GM23338 (cell line): ENCODE measurements at regions not wholly inside any gene's neighbourhood (a gene's known extent, or its start where the extent isn't known, plus 50 kb on each side); places are given as distances from the start of the nearest gene placed in this dataset.

ENCODE experiments used
- ATAC-seq: fragments of 200-7000 bp; cut with Tn5 transposase; 3 replicates; pipeline ENCODE4 v1.9.1; 2020
- DNase-seq: peaks from one replicate; pipeline ENCODE4 v3.0.0-alpha.2; 2015; ENCODE audit warnings: low spot score
- H2AFZ ChIP-seq: fragments of 200-600 bp; sonication (generic); 2 replicates; pipeline ENCODE4 v1.8.0; 2016; ENCODE audit warnings: antibody characterized with exemption, mild to moderate bottlenecking, moderate library complexity
- H3F3A ChIP-seq: fragments of 200-600 bp; sonication (generic); replicated peaks from 2 replicates; pipeline ENCODE4 v1.8.0; 2017; ENCODE audit warnings: antibody characterized with exemption, mixed run types, low read depth
- H3K27ac ChIP-seq: fragments of 200-600 bp; sonication (generic); 2 replicates; pipeline ENCODE4 v1.6.1; 2016; ENCODE audit warnings: low read depth
- H3K27me3 ChIP-seq: fragments of 200-600 bp; sonication (generic); 2 replicates; pipeline ENCODE4 v1.8.0; 2016; ENCODE audit warnings: mild to moderate bottlenecking, mixed run types, moderate library complexity; ENCODE audit not compliant: insufficient read depth
- H3K36me3 ChIP-seq: fragments of 200-600 bp; sonication (generic); 2 replicates; pipeline ENCODE4 v1.8.0; 2016; ENCODE audit warnings: mild to moderate bottlenecking; ENCODE audit not compliant: insufficient read depth
- H3K4me1 ChIP-seq: fragments of 200-600 bp; sonication (generic); 2 replicates; pipeline ENCODE4 v1.8.0; 2016; ENCODE audit warnings: mild to moderate bottlenecking, moderate library complexity; ENCODE audit not compliant: insufficient read depth
- H3K4me2 ChIP-seq: fragments of 200-600 bp; sonication (generic); 2 replicates; pipeline ENCODE4 v1.7.1; 2017; ENCODE audit warnings: mixed run types
- H3K4me3 ChIP-seq: fragments of 200-600 bp; sonication (generic); 2 replicates; pipeline ENCODE4 v1.6.1; 2016; ENCODE audit warnings: mixed run types
- H3K79me2 ChIP-seq: fragments of 200-600 bp; sonication (generic); replicated peaks from 2 replicates; pipeline ENCODE4 v1.8.0; 2017; ENCODE audit warnings: mild to moderate bottlenecking; ENCODE audit not compliant: insufficient read depth
- H3K9me2 ChIP-seq: fragments of 200-600 bp; sonication (generic); 2 replicates; pipeline ENCODE4 v1.8.0; 2017; ENCODE audit not compliant: insufficient read depth
- H4K20me1 ChIP-seq: fragments of 200-600 bp; sonication (generic); replicated peaks from 2 replicates; pipeline ENCODE4 v1.8.0; 2017; ENCODE audit warnings: mild to moderate bottlenecking; ENCODE audit not compliant: insufficient read depth
- H3K27ac Mint-ChIP-seq: 2 replicates; pipeline ENCODE4 v1.8.0; 2020; ENCODE audit warnings: inconsistent platforms, mild to moderate bottlenecking, moderate library complexity, mixed read lengths
- H3K27me3 Mint-ChIP-seq: 3 replicates; pipeline ENCODE4 v1.8.0; 2022; ENCODE audit warnings: low read depth, mild to moderate bottlenecking, moderate library complexity, mixed read lengths, inconsistent platforms; ENCODE audit not compliant: insufficient read depth, poor library complexity
- H3K36me3 Mint-ChIP-seq: 3 replicates; pipeline ENCODE4 v1.8.0; 2021; ENCODE audit warnings: low read depth, mild to moderate bottlenecking, inconsistent platforms, moderate library complexity, mixed read lengths
- H3K4me1 Mint-ChIP-seq: 3 replicates; pipeline ENCODE4 v1.8.0; 2020; ENCODE audit warnings: mild to moderate bottlenecking, inconsistent platforms, mixed read lengths
- H3K4me3 Mint-ChIP-seq: 3 replicates; pipeline ENCODE4 v1.8.0; 2021; ENCODE audit warnings: moderate library complexity, mild to moderate bottlenecking, inconsistent platforms, mixed read lengths
- H3K9me3 Mint-ChIP-seq: 3 replicates; pipeline ENCODE4 v1.8.0; 2020; ENCODE audit warnings: moderate library complexity, mild to moderate bottlenecking, inconsistent platforms, mixed read lengths
- CTCF ChIP-seq, 2 experiments: fragments of 200-600 bp in 1 of 2; sonication (generic) in 1 of 2; conservative IDR thresholded peaks; 2 replicates each; pipeline versions ENCODE4 v1.5.1 to v1.6.1; 2016 to 2017; ENCODE audit warnings: antibody characterized with exemption in 2 of 2, low read depth in 2 of 2, mild to moderate bottlenecking in 2 of 2, moderate library complexity in 1 of 2
- EZH2 ChIP-seq: fragments of 200-600 bp; sonication (generic); IDR thresholded peaks from one replicate; pipeline ENCODE4 v1.8.0; 2017; ENCODE audit warnings: antibody characterized with exemption, mild to moderate bottlenecking, low read depth; ENCODE audit not compliant: unreplicated experiment
- EZH2phosphoT487 ChIP-seq: fragments of 200-600 bp; sonication (generic); IDR thresholded peaks from one replicate; pipeline ENCODE4 v1.8.1; 2018; ENCODE audit warnings: antibody characterized with exemption; ENCODE audit not compliant: unreplicated experiment
- JUNB ChIP-seq: IDR thresholded peaks from one replicate; pipeline ENCODE4 v1.6.1; 2016; ENCODE audit warnings: antibody characterized with exemption; ENCODE audit not compliant: unreplicated experiment
- NANOG ChIP-seq: IDR thresholded peaks from 2 replicates; pipeline ENCODE4 v1.6.1; 2016; ENCODE audit warnings: antibody characterized with exemption, borderline replicate concordance
- POLR2AphosphoS5 ChIP-seq: IDR thresholded peaks from 2 replicates; pipeline ENCODE4 v1.6.1; 2016; ENCODE audit warnings: antibody characterized with exemption, low read depth
- STAT1 ChIP-seq: IDR thresholded peaks from one replicate; pipeline ENCODE4 v1.6.1; 2016; ENCODE audit warnings: antibody characterized with exemption; ENCODE audit not compliant: unreplicated experiment
- ZNF114 ChIP-seq: fragments of 250-450 bp; sonication (Bioruptor Pico); IDR thresholded peaks from 2 replicates; pipeline ENCODE4 v1.5.0; 2020; ENCODE audit warnings: mild to moderate bottlenecking, moderate library complexity
- ZNF331 ChIP-seq: fragments of 250-450 bp; sonication (Bioruptor Pico); IDR thresholded peaks from 2 replicates; pipeline ENCODE4 v1.5.0; 2020; ENCODE audit warnings: low read depth, mild to moderate bottlenecking, moderate library complexity
- TF ChIP-seq, protein P1 (sequence below): IDR thresholded peaks from one replicate; pipeline ENCODE4 v1.6.1; 2018; ENCODE audit warnings: antibody characterized with exemption; ENCODE audit not compliant: unreplicated experiment
- TF ChIP-seq, protein P2 (sequence below): IDR thresholded peaks from 2 replicates; pipeline ENCODE4 v1.6.1; 2016; ENCODE audit warnings: antibody characterized with exemption

DNA sequence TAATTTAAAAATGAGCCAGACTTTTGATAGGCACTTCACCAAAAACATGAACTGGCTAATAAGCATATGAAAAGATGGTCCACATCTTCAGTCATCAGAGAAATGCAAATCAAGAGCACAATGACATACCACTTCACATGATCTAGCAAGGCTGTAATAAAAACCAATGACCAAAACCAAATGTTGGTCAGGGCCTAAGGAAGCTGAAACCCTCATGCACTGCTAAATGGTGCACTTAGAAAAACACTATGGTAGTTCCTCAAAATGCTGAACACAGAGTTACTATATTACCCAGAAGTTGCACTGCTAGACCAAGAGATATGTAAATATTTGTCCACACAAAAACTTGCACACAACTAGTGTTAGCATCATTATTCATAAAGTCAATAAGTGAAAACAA lies 504.9 kb upstream of the SOX11 start (continued):
- TF ChIP-seq, protein P1, sequence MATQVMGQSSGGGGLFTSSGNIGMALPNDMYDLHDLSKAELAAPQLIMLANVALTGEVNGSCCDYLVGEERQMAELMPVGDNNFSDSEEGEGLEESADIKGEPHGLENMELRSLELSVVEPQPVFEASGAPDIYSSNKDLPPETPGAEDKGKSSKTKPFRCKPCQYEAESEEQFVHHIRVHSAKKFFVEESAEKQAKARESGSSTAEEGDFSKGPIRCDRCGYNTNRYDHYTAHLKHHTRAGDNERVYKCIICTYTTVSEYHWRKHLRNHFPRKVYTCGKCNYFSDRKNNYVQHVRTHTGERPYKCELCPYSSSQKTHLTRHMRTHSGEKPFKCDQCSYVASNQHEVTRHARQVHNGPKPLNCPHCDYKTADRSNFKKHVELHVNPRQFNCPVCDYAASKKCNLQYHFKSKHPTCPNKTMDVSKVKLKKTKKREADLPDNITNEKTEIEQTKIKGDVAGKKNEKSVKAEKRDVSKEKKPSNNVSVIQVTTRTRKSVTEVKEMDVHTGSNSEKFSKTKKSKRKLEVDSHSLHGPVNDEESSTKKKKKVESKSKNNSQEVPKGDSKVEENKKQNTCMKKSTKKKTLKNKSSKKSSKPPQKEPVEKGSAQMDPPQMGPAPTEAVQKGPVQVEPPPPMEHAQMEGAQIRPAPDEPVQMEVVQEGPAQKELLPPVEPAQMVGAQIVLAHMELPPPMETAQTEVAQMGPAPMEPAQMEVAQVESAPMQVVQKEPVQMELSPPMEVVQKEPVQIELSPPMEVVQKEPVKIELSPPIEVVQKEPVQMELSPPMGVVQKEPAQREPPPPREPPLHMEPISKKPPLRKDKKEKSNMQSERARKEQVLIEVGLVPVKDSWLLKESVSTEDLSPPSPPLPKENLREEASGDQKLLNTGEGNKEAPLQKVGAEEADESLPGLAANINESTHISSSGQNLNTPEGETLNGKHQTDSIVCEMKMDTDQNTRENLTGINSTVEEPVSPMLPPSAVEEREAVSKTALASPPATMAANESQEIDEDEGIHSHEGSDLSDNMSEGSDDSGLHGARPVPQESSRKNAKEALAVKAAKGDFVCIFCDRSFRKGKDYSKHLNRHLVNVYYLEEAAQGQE, result no peak
- TF ChIP-seq NANOG, result no peak
- TF ChIP-seq EZH2, result no peak
- no peak for TF ChIP-seq ZNF331 (CRISPR knock-in tag)
- TF ChIP-seq ZNF114 (CRISPR knock-in tag), result no peak
- no peak for TF ChIP-seq CTCF (conservative IDR thresholded peaks at IDR 0.05; ENCODE audit: low read depth in 2 of 2)

DNA sequence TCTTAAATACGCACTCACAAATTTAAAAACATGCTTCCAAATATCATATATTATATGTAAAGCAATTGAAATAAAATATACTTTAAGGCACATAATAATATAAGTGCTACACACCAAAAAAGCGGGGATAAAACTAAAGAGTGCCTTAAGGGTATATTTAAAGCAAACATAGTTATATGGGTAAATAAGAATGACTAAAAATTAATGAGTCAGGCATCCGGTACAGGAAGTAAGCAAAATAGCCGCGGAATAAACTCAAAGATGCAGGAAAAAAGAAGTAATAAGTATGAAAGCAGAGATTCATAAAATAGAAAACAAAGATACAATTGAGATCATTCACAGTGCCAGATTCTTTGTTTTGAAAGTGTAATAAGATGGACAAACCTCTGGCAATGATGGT lies 503.5 kb upstream of the SOX11 start:
- Mint-ChIP-seq H3K4me3 (no peak overlapping the region), H3K36me3 (peaks cover 2% of the 10 kb centered on the region; the same call in 1 of the 3 replicates), H3K9me3 (peaks cover 60% of the 10 kb centered on the region), H3K4me1 (peaks cover 18% of the 10 kb centered on the region), H3K27ac (no peak overlapping the region), H3K27me3 (no peaks in the 10 kb centered on the region)
- Histone ChIP-seq H4K20me1 (no peaks in the 10 kb centered on the region), H3K27ac (no peak overlapping the region), H3K4me1 (peaks cover 20% of the 10 kb centered on the region), H2AFZ (no peak overlapping the region), H3K4me3 (no peak overlapping the region), H3F3A (no peaks in the 10 kb centered on the region), H3K36me3 (no peaks in the 10 kb centered on the region), H3K4me2 (no peak overlapping the region), H3K9me2 (no peaks in the 10 kb centered on the region), H3K79me2 (no peaks in the 10 kb centered on the region), H3K27me3 (no peaks in the 10 kb centered on the region)
- TF ChIP-seq, protein P1, result no peak
- no peak for TF ChIP-seq EZH2phosphoT487
- TF ChIP-seq, protein P2, sequence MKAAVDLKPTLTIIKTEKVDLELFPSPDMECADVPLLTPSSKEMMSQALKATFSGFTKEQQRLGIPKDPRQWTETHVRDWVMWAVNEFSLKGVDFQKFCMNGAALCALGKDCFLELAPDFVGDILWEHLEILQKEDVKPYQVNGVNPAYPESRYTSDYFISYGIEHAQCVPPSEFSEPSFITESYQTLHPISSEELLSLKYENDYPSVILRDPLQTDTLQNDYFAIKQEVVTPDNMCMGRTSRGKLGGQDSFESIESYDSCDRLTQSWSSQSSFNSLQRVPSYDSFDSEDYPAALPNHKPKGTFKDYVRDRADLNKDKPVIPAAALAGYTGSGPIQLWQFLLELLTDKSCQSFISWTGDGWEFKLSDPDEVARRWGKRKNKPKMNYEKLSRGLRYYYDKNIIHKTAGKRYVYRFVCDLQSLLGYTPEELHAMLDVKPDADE, result no peak
- no peak for TF ChIP-seq EZH2
- no peak for TF ChIP-seq STAT1
- no peak for TF ChIP-seq POLR2AphosphoS5
- no peak for TF ChIP-seq JUNB
- DNase-seq (no peak), ATAC-seq (no peak)
